GM18907 (cell line): ENCODE measurements at regions not wholly inside any gene's neighbourhood (a gene's known extent, or its start where the extent isn't known, plus 50 kb on each side); places are given as distances from the start of the nearest gene placed in this dataset.
"Not testable (repeated sequence)": the region's sequence is repeated elsewhere in the genome, so short reads cannot be mapped to it uniquely, and the experiment has no call there.

ENCODE experiments used
- ATAC-seq: cut with Tn5 transposase; IDR thresholded peaks from one replicate; pipeline ENCODE4 v1.9.1; 2021; ENCODE audit warnings: mild to moderate bottlenecking, moderate library complexity; ENCODE audit not compliant: unreplicated experiment

DNA sequence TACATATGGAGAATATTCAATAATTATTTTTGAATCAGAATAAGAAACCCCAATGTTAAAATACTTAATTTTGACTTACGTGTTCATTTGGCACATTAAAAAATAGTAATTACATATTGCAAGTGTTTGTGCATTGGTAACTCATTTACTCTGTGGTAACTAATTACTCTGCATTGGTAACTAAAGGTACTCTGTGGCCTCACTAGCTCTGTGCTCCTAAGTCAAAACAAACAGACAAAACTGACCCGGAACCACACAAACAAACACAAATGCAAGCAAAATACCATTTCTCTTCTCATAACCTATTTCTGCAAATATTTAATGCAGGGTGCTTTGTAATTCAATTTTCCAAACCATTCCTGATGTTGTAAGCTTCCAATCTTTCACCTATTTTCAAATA is 1244.3 kb downstream of the REEP3 start:
- no peak for ATAC-seq

DNA sequence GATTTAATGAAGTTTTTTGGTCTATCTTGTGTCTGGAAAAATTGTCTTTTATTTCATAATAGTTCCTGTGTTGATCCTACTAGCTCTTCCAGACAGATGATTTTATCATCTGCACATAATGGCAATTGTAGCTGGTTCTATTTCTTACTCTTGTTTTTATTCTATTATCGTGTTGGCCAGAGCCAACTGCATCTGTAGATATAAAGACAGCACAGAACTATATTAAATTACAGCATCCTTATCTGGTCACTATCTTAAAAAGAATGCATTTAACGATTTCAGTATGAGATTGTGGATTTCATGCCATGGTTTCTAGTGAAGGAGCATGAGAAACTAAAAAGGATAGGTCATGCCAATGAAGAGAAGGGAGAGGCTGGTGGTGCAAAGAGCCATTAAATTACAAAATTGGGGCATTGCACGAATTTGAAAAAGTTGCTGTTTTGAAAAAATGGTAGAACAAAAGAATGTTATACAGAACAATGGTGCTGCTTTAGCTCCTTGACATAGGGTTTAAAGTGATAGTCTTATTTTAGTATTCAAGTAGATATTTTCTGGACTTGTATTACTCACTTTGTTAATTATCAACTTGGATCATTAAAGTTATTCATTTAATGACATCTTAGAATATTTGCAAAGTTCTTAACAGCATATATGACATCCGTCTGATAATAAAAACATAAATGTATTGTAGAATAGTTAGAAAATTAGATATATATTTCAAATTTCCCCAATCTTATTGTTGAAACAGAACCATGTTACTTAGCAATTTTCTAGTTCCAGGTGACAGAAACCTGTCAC is 1250.3 kb downstream of the REEP3 start:
- no peak for ATAC-seq

DNA sequence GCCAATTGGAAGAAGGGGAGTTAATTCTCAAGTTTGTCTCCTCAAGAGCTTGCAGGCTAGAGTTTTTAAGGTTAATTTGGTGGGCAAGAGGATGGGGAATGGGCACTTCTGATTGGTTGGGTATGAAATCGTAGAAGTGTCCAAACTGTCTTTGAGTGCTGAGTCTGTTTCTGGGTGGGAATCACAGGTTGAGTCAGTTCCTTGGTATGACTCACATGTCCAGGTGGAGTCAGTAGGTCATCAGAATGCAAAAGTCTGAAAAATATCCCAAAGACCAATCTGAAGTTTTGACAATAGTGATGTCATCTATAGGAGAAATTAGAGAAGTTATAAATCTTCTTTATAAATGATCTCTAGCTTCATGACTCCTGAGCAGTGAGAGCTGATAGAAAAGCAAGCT is 1252.2 kb downstream of the REEP3 start:
- ATAC-seq = no peak

DNA sequence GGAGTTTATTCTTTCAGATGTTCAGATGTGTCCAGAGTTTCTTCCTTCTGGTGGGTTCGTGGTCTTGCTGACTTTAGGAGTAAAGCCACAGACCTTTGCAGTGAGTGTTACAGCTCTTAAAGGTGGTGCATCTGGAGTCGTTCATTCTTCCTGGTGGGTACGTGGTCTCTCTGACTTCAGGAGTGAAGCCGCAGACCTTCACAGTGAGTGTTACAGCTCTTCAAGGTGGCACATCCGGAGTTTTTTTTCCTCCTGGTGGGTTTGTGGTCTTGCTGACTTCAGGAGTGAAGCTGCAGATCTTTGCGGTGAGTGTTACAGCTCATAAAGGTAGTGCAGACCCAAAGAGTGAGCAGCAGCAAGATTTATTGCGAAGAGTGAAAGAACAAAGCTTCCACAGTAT is 1263.2 kb downstream of the REEP3 start:
- not testable (repeated sequence) for ATAC-seq

DNA sequence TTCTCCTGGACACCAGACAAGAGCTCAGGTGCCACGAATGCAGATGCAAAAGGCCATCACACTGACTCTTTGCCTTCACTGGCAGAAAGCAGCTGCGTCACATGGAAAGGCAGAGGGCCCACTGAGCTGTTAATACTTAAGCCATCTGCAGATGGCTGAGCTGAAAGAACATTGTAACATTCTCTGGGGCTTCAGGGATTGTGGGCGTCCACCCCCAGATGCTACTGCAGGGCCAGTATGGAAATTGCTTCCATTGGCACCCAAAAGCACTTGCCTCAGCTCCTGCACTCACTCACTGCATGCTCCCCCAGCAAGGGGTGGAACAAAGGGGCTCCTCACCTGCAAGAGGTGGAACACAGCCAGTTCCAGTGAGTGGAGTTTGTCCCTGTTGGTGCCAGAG is 1264.6 kb downstream of the REEP3 start:
- ATAC-seq = no peak

GRCh38 chr10:64786989-64787388 is 1265.8 kb downstream of the REEP3 start:
- no peak for ATAC-seq

DNA sequence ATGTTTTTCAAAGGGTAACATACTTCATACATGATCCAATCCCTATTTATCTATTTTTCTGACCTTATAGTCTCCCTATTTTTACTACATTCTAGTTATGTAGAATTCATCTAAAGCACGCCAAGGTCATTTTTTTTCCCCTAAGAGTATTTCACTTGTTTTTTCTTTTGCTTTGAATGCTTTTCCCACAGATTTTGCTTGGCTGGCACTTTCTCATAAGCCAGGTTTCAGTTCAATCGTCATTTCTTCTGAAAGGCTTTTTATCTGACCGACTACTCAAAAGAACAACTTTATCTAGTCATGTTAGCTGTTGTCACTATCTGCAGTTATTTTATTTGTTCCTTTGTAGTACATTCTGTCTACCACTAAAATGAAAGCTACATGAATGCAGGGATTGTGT is 1274.6 kb downstream of the REEP3 start:
- ATAC-seq = no peak

- no peak for ATAC-seq
These were observed 1277.1 kb downstream of the REEP3 start for GRCh38 chr10:64798297-64798696.

- not testable (repeated sequence) for ATAC-seq
These were observed 1287.0 kb downstream of the REEP3 start for GRCh38 chr10:64808233-64808632.

DNA sequence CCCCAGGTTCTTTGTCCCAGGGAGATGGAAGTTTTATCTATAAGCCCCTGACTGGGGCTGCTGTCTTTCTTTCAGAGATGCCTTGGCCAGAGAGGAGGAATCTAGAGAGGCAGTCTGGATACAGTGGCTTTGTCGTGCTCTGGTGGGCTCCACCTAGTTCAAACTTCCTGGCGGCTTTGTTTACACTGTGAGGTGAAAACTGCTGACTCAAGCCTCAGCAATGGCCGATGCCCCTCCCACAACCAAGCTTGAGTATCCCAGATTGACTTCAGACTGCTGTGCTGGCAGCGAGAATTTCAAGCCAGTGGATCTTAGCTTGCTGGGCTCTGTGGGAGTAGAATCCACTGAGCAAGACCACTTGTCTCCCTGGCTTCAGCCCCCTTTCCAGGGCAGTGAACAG is 1288.8 kb downstream of the REEP3 start:
- ATAC-seq = not testable (repeated sequence)

- ATAC-seq = no peak
These were observed 1292.2 kb downstream of the REEP3 start for GRCh38 chr10:64813391-64813790.

DNA sequence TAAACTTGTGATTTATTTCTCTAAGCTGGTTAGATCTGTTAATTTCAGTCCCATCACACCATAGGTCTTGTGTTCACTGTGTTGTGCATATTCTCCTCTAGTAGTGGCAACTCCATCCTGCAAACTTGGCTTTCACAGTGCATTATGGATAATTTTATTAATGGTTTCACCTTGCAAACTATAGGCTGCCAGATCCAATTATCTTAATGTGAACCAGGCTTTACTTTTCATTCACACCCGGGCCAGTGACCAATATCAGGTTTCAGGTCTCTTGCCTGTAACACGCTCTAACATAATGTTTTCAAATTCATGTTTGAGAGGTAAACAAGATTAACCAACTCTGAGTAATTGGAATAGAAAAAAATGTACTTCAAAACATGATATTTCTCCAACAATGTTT is 1293.0 kb downstream of the REEP3 start:
- ATAC-seq = no peak

- no peak for ATAC-seq
These were observed 1308.7 kb downstream of the REEP3 start for GRCh38 chr10:64829888-64830412.

DNA sequence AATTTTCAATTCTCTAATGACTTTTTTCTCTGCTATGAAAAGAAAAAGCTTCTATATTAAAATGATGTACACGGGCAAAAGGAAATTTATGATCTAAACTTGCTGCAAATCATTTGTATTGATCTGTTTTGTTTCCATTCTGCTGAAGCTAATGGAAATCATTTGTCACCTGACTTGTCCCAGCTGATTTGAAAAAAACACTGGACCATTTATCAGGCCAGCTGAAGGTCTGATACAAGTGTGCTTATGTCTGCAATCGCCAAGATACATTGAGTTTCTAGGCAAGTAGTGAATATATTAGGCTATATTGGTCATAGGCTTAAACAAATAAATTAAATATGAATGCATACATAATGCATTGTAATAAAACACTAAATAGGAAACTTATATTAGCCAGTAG is 1309.7 kb downstream of the REEP3 start:
- no peak for ATAC-seq

- no peak for ATAC-seq
These were observed 1319.1 kb downstream of the REEP3 start for GRCh38 chr10:64840341-64840740.

DNA sequence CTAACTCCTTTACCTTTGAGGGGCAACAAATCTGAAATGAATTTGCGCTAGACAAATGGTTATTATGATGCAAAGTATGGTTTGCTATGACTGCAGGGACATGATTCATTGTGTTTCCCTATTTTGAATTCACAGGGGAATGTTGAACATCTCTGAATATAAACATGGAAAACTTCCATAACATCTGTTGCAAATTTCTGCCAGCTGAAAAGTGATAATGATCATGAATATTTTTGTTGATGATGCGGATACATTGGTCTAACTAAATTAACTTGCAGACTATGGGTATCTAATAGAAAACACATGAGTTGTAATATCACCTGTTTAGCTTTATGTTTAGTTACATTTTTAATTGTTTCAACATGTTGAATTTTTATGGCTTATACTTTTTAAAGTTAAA is 1325.5 kb downstream of the REEP3 start:
- ATAC-seq = no peak

GRCh38 chr10:64855941-64856340 is 1334.7 kb downstream of the REEP3 start:
- no peak for ATAC-seq

- ATAC-seq = no peak
These were observed 1338.7 kb downstream of the REEP3 start for GRCh38 chr10:64859911-64860310.

- no peak for ATAC-seq
These were observed 1342.6 kb downstream of the REEP3 start for GRCh38 chr10:64863836-64864235.

DNA sequence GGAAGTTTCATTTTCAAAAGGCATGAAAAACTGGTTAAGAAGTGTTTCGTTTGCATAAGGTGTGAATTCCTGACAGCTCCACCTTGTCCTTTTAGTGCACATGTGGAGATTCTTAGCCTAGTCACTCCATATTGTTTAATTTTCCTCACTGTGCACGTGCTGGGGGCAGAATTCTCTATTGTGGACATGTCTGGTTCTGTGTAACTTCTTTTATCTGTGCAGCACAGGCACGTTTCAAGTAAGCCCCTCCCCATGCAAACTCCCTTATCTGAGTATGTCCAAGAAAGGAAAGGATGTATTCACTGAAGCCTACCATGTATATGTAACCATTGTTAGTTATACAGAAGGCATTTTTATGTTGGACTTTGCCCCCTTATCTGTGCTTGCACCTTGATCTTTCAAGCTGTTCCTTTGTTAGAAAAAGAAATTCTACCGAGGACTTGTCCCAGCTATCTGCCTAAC is 1346.3 kb downstream of the REEP3 start:
- no peak for ATAC-seq

DNA sequence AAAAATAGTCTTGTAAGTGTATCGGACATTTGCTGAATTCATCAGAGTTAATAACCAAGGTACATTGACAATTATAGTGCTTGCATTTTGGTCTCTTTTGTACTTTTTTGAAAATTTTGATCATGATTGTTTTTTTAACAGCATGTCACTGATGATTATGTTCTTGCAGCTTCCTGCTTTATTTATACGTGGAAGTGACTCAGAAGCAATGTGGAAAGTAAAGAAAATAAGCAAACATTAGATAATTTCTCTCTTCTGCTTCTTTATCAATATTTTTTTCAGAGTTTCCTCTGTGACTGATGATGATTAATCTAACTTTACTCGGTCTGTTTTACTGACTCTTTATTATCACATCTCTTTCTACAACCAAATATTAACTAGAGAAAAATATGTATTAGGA is 1351.9 kb downstream of the REEP3 start:
- no peak for ATAC-seq

- ATAC-seq = no peak
These were observed 1352.8 kb downstream of the REEP3 start for GRCh38 chr10:64873959-64874358.

- no peak for ATAC-seq
These were observed 1359.3 kb downstream of the REEP3 start for GRCh38 chr10:64880546-64880945.
